ENCODE measurements at regions not wholly inside any gene's neighbourhood (a gene's known extent, or its start where the extent isn't known, plus 50 kb on each side); places are given as distances from the start of the nearest gene placed in this dataset.

DNA sequence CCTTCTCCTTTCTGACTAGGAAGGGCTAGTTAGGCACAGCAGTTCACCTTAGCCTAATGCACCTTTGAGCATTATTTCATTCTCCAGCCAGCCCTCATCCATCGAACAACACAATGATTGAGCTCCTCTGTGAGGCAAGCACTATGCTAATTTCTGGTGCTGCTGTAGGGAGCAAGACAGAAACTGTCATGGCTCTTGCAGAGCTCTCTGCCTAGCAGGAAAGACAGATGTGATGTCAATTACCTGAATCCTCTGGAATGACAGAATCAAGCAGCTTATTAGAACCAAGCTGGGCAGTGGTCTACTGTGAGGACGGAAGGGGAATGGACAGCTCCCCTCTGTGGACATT, 256.1 kb upstream of the NOCT start:
- peaks cover 1 to 5% (median 1%) of the 10 kb centered on the region in 3 donors for H3K27me3 Mint-ChIP-seq (ENCODE audit: low read depth in 3 of 3)
- 100% methylated on average over 2 of the region's 2 CpGs for WGBS (ENCODE audit: insufficient coverage)
- no peak overlapping the region for H2AFZ ChIP-seq (ENCODE audit: insufficient read depth, low read depth, low read length, poor library complexity, severe bottlenecking)
- H3K9me3 ChIP-seq (replicated peaks in 1 of 2; ENCODE audit: control insufficient read depth in 1 of 2, insufficient read depth in 1 of 2, low read length in 2 of 2) = no peaks in the 10 kb centered on the region
- TF ChIP-seq, protein P1, sequence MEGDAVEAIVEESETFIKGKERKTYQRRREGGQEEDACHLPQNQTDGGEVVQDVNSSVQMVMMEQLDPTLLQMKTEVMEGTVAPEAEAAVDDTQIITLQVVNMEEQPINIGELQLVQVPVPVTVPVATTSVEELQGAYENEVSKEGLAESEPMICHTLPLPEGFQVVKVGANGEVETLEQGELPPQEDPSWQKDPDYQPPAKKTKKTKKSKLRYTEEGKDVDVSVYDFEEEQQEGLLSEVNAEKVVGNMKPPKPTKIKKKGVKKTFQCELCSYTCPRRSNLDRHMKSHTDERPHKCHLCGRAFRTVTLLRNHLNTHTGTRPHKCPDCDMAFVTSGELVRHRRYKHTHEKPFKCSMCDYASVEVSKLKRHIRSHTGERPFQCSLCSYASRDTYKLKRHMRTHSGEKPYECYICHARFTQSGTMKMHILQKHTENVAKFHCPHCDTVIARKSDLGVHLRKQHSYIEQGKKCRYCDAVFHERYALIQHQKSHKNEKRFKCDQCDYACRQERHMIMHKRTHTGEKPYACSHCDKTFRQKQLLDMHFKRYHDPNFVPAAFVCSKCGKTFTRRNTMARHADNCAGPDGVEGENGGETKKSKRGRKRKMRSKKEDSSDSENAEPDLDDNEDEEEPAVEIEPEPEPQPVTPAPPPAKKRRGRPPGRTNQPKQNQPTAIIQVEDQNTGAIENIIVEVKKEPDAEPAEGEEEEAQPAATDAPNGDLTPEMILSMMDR (IDR thresholded peaks at IDR 0.05) = no peak
- no peak overlapping the region for H3K4me2 ChIP-seq (replicated peaks; ENCODE audit: extremely low read depth, low read length, poor library complexity, severe bottlenecking)
- no peak for DNase-seq
- no peak overlapping the region for H3K9ac ChIP-seq (ENCODE audit: insufficient read depth, low read length, poor library complexity, severe bottlenecking)
- no peak overlapping the region for H3K27ac Mint-ChIP-seq
- H3K27me3 ChIP-seq (ENCODE audit: control insufficient read depth in 2 of 2, insufficient read depth in 2 of 2, low read length in 2 of 2) = no peaks in the 10 kb centered on the region
- no peak overlapping the region for H3K4me3 ChIP-seq (replicated peaks in 1 of 3; ENCODE audit: low read depth in 2 of 3, low read length in 3 of 3)
- H3K27ac ChIP-seq (ENCODE audit: low read depth in 1 of 2, low read length in 2 of 2) = no peak overlapping the region
- no peaks in the 10 kb centered on the region for H4K20me1 ChIP-seq (ENCODE audit: insufficient read depth, low read length)
- H3K36me3 ChIP-seq (replicated peaks in 1 of 2; ENCODE audit: control insufficient read depth in 1 of 2, insufficient read depth in 2 of 2, low read length in 2 of 2) = no peaks in the 10 kb centered on the region
- no peak overlapping the region for H3K4me3 Mint-ChIP-seq
- H3K9me3 Mint-ChIP-seq = peaks cover 0 to 2% (median under 1%) of the 10 kb centered on the region in 7 donors
- H3K79me2 ChIP-seq (ENCODE audit: insufficient read depth, low read length) = no peaks in the 10 kb centered on the region
- H3K4me1 ChIP-seq (ENCODE audit: control insufficient read depth in 1 of 2, insufficient read depth in 2 of 2, low read length in 2 of 2) = no peaks in the 10 kb centered on the region
- H3K36me3 Mint-ChIP-seq = no peaks in the 10 kb centered on the region
- intact Hi-C loops (cut with micrococcal nuclease) = no loop called here
- H3K4me1 Mint-ChIP-seq = no peaks in the 10 kb centered on the region

DNA sequence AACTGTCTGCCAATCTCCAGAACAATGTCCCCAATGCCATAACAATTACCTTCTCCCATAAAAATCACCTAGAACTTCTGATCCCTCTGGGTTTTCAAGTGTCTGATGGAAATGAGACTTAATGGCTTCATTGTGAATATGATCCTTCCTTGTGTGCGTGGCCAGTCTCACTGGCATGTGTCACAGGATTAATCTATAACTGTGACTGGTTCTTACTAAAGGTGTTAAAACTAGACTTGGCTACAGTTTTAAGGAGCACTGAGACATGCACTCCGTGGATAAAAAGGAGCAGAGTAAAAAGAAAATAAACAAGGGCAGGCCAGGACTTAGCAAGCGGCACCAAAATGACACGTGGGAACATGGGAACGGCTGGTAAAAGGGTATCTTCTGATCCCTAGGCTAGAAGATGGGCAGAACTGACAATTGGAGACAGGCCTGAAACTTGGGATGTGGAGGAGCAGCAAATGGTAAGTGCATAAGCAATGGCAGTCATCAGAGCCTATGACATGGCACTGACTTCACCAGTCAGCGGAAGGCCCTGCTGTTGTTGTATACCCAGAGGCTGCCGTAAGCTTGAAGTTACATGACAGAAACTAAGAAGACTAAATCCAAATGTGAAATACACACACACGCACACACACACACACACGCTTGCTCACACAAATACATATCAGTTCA, 256.6 kb upstream of the NOCT start:
- Histone ChIP-seq H3K4me3 (replicated peaks in 1 of 3; ENCODE audit: low read depth in 2 of 3, low read length in 3 of 3) (no peak overlapping the region), H3K4me2 (replicated peaks; ENCODE audit: extremely low read depth, low read length, poor library complexity, severe bottlenecking) (no peak overlapping the region), H3K27ac (ENCODE audit: low read depth in 1 of 2, low read length in 2 of 2) (no peak overlapping the region), H3K36me3 (replicated peaks in 1 of 2; ENCODE audit: control insufficient read depth in 1 of 2, insufficient read depth in 2 of 2, low read length in 2 of 2) (no peaks in the 10 kb centered on the region), H4K20me1 (ENCODE audit: insufficient read depth, low read length) (no peaks in the 10 kb centered on the region), H3K9me3 (replicated peaks in 1 of 2; ENCODE audit: control insufficient read depth in 1 of 2, insufficient read depth in 1 of 2, low read length in 2 of 2) (no peaks in the 10 kb centered on the region), H3K79me2 (ENCODE audit: insufficient read depth, low read length) (no peaks in the 10 kb centered on the region), H3K9ac (ENCODE audit: insufficient read depth, low read length, poor library complexity, severe bottlenecking) (no peak overlapping the region), H3K27me3 (ENCODE audit: control insufficient read depth in 2 of 2, insufficient read depth in 2 of 2, low read length in 2 of 2) (no peaks in the 10 kb centered on the region), H2AFZ (ENCODE audit: insufficient read depth, low read depth, low read length, poor library complexity, severe bottlenecking) (no peak overlapping the region), H3K4me1 (ENCODE audit: control insufficient read depth in 1 of 2, insufficient read depth in 2 of 2, low read length in 2 of 2) (no peaks in the 10 kb centered on the region)
- Mint-ChIP-seq H3K36me3 (no peaks in the 10 kb centered on the region), H3K9me3 (peaks cover 0 to 2% (median 0%) of the 10 kb centered on the region in 7 donors), H3K4me1 (no peaks in the 10 kb centered on the region), H3K27ac (no peak overlapping the region), H3K4me3 (no peak overlapping the region), H3K27me3 (ENCODE audit: low read depth in 3 of 3) (peaks cover 0 to 5% (median 1%) of the 10 kb centered on the region in 3 donors)
- 93% methylated on average over 8 of the region's 9 CpGs for WGBS (ENCODE audit: insufficient coverage)
- TF ChIP-seq, protein P1 (IDR thresholded peaks at IDR 0.05) = no peak
- no peak for DNase-seq
- intact Hi-C loops (cut with micrococcal nuclease) = no loop called here

Data from CD14-positive monocyte (primary cell).